HEK293 (cell line): ENCODE measurements at regions not wholly inside any gene's neighbourhood (a gene's known extent, or its start where the extent isn't known, plus 50 kb on each side); places are given as distances from the start of the nearest gene placed in this dataset.

Source experiments
- CTCF ChIA-PET: fragments of 350-600 bp; formaldehyde crosslinking; extraction: SDS; loops from one replicate; lab custom pipeline; 2021; ENCODE audit warnings: antibody characterized with exemption; lab: Yijun Ruan, JAX
- POLR2A ChIA-PET: fragments of 300-600 bp; formaldehyde crosslinking; extraction: SDS; loops from one replicate; lab custom pipeline; 2020; ENCODE audit warnings: antibody characterized with exemption, inconsistent platforms; lab: Yijun Ruan, JAX
- H3K27ac ChIP-seq: fragments of 200-500 bp; sonication (Bioruptor generic); 2 replicates; pipeline ENCODE4 v1.5.1; 2014; ENCODE audit warnings: low read depth, low read length, control low read depth, inconsistent platforms; ENCODE audit errors: extremely low read depth
- H3K36me3 ChIP-seq, 2 experiments: fragments of 200-500 bp in 1 of 2; sonication (Bioruptor generic) in 1 of 2; 1 replicate in 1 of 2; 2 replicates in 1 of 2; pipeline ENCODE4 v1.5.1; 2014 to 2017; ENCODE audit warnings: inconsistent platforms in 2 of 2, low read length in 2 of 2; ENCODE audit not compliant: control insufficient read depth in 2 of 2, insufficient read depth in 1 of 2
- H3K4me1 ChIP-seq: fragments of 200-500 bp; sonication (Bioruptor generic); 2 replicates; pipeline ENCODE4 v1.5.1; 2014; ENCODE audit warnings: mild to moderate bottlenecking, low read length, inconsistent platforms; ENCODE audit not compliant: control insufficient read depth, insufficient read depth
- H3K4me3 ChIP-seq: 2 replicates; pipeline ENCODE4 v1.5.1; 2011; ENCODE audit warnings: low read depth, mild to moderate bottlenecking, control low read depth, low read length, moderate library complexity
- H3K9me3 ChIP-seq: fragments of 200-500 bp; sonication (Bioruptor generic); 2 replicates; pipeline ENCODE4 v1.5.1; 2014; ENCODE audit warnings: low read depth, low read length, inconsistent platforms; ENCODE audit not compliant: control insufficient read depth, insufficient read depth
- RBAK ChIP-seq: fragments of 450-650 bp; formaldehyde crosslinking; IDR thresholded peaks from 2 replicates; pipeline ENCODE4 v1.5.1; 2016; ENCODE audit warnings: missing biosample characterization, missing genetic modification characterization
- SCRT1 ChIP-seq: fragments of 450-650 bp; formaldehyde crosslinking; IDR thresholded peaks from 2 replicates; pipeline ENCODE4 v1.5.1; 2016; ENCODE audit warnings: missing biosample characterization, missing genetic modification characterization, borderline replicate concordance
- ZFP3 ChIP-seq: fragments of 450-650 bp; formaldehyde crosslinking; IDR thresholded peaks from 2 replicates; pipeline ENCODE4 v1.5.1; 2016; ENCODE audit warnings: low read depth, missing biosample characterization, missing genetic modification characterization
- ZNF133 ChIP-seq: fragments of 450-650 bp; formaldehyde crosslinking; IDR thresholded peaks from 2 replicates; pipeline ENCODE4 v1.5.1; 2016; ENCODE audit warnings: missing biosample characterization, missing genetic modification characterization
- ZNF184 ChIP-seq: fragments of 450-650 bp; IDR thresholded peaks from 2 replicates; pipeline ENCODE4 v1.5.1; 2018; ENCODE audit warnings: missing biosample characterization, mild to moderate bottlenecking, missing genetic modification characterization
- ZNF548 ChIP-seq: fragments of 450-650 bp; formaldehyde crosslinking; IDR thresholded peaks from 2 replicates; pipeline ENCODE4 v1.5.1; 2016; ENCODE audit warnings: missing biosample characterization, missing genetic modification characterization
- ZNF747 ChIP-seq: fragments of 450-650 bp; formaldehyde crosslinking; IDR thresholded peaks from 2 replicates; pipeline ENCODE4 v1.5.1; 2016; ENCODE audit warnings: missing biosample characterization, missing genetic modification characterization
- ZNF791 ChIP-seq: fragments of 450-650 bp; formaldehyde crosslinking; IDR thresholded peaks from 2 replicates; pipeline ENCODE4 v1.5.1; 2016; ENCODE audit warnings: missing biosample characterization, missing genetic modification characterization
- TF ChIP-seq, protein P1 (sequence below): fragments of 450-650 bp; formaldehyde crosslinking; conservative IDR thresholded peaks from 2 replicates; pipeline ENCODE4 v1.5.1; 2016; ENCODE audit warnings: low read depth, missing biosample characterization, missing genetic modification characterization
- TF ChIP-seq, protein P2 (sequence below): fragments of 450-650 bp; formaldehyde crosslinking; IDR thresholded peaks from 2 replicates; pipeline ENCODE4 v1.5.1; 2017; ENCODE audit warnings: missing biosample characterization, missing genetic modification characterization
- TF ChIP-seq, protein P3 (sequence below): fragments of 450-650 bp; formaldehyde crosslinking; IDR thresholded peaks from 2 replicates; pipeline ENCODE4 v1.5.1; 2016; ENCODE audit warnings: missing biosample characterization, missing genetic modification characterization
- TF ChIP-seq, protein P4 (sequence below): fragments of 450-650 bp; formaldehyde crosslinking; IDR thresholded peaks from 2 replicates; pipeline ENCODE4 v1.5.1; 2017; ENCODE audit warnings: missing biosample characterization, missing genetic modification characterization
- TF ChIP-seq, protein P5 (sequence below): fragments of 450-650 bp; formaldehyde crosslinking; IDR thresholded peaks from 2 replicates; pipeline ENCODE4 v1.5.0; 2017; ENCODE audit warnings: missing biosample characterization, missing genetic modification characterization, borderline replicate concordance
- TF ChIP-seq, protein P6 (sequence below): fragments of 450-650 bp; formaldehyde crosslinking; IDR thresholded peaks from 2 replicates; pipeline ENCODE4 v1.5.1; 2016; ENCODE audit warnings: missing biosample characterization, missing genetic modification characterization

DNA sequence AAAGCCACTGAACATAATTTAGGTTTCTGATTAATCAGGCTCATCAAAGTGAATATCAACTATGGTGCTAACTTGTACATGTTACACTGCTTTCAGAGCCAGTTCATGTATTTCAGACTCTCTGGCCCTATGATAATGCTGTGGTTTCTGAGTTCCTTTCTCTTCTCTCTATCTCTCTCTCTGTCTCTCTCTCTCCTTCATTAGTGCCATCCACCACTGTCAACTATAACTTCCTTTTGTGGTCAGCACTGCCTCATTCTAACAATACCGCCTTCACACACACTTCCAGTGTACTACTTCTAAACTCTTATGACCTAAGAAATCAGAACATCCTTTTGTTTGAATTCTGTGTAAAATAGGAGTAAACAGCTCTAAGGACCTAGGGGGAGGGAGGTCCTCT is 907.1 kb downstream of the RPA4 start (continued):
- TF ChIP-seq, protein P1, sequence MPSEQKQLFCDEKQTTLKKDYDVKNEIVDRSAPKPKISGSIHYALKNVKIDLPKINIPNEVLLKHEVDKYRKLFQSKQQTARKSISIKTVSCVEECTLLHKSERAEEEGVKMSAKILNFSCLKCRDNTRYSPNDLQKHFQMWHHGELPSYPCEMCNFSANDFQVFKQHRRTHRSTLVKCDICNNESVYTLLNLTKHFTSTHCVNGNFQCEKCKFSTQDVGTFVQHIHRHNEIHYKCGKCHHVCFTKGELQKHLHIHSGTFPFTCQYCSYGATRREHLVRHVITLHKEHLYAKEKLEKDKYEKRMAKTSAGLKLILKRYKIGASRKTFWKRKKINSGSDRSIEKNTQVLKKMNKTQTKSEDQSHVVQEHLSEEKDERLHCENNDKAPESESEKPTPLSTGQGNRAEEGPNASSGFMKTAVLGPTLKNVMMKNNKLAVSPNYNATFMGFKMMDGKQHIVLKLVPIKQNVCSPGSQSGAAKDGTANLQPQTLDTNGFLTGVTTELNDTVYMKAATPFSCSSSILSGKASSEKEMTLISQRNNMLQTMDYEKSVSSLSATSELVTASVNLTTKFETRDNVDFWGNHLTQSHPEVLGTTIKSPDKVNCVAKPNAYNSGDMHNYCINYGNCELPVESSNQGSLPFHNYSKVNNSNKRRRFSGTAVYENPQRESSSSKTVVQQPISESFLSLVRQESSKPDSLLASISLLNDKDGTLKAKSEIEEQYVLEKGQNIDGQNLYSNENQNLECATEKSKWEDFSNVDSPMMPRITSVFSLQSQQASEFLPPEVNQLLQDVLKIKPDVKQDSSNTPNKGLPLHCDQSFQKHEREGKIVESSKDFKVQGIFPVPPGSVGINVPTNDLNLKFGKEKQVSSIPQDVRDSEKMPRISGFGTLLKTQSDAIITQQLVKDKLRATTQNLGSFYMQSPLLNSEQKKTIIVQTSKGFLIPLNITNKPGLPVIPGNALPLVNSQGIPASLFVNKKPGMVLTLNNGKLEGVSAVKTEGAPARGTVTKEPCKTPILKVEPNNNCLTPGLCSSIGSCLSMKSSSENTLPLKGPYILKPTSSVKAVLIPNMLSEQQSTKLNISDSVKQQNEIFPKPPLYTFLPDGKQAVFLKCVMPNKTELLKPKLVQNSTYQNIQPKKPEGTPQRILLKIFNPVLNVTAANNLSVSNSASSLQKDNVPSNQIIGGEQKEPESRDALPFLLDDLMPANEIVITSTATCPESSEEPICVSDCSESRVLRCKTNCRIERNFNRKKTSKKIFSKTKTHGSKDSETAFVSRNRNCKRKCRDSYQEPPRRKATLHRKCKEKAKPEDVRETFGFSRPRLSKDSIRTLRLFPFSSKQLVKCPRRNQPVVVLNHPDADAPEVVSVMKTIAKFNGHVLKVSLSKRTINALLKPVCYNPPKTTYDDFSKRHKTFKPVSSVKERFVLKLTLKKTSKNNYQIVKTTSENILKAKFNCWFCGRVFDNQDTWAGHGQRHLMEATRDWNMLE (tag by site-specific recombination) = no peak
- TF ChIP-seq ZNF747 (tag by site-specific recombination) (no peak), ZNF133 (tag by site-specific recombination) (no peak), ZNF791 (tag by site-specific recombination) (no peak), ZFP3 (no peak), SCRT1 (tag by site-specific recombination) (no peak)
- TF ChIP-seq, protein P2, sequence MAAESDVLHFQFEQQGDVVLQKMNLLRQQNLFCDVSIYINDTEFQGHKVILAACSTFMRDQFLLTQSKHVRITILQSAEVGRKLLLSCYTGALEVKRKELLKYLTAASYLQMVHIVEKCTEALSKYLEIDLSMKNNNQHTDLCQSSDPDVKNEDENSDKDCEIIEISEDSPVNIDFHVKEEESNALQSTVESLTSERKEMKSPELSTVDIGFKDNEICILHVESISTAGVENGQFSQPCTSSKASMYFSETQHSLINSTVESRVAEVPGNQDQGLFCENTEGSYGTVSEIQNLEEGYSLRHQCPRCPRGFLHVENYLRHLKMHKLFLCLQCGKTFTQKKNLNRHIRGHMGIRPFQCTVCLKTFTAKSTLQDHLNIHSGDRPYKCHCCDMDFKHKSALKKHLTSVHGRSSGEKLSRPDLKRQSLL (tag by site-specific recombination) = no peak
- TF ChIP-seq, protein P3, sequence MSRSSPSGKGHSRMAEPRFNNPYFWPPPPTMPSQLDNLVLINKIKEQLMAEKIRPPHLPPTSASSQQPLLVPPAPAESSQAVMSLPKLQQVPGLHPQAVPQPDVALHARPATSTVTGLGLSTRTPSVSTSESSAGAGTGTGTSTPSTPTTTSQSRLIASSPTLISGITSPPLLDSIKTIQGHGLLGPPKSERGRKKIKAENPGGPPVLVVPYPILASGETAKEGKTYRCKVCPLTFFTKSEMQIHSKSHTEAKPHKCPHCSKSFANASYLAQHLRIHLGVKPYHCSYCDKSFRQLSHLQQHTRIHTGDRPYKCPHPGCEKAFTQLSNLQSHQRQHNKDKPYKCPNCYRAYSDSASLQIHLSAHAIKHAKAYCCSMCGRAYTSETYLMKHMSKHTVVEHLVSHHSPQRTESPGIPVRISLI (tag by site-specific recombination) = no peak
- TF ChIP-seq, protein P4, sequence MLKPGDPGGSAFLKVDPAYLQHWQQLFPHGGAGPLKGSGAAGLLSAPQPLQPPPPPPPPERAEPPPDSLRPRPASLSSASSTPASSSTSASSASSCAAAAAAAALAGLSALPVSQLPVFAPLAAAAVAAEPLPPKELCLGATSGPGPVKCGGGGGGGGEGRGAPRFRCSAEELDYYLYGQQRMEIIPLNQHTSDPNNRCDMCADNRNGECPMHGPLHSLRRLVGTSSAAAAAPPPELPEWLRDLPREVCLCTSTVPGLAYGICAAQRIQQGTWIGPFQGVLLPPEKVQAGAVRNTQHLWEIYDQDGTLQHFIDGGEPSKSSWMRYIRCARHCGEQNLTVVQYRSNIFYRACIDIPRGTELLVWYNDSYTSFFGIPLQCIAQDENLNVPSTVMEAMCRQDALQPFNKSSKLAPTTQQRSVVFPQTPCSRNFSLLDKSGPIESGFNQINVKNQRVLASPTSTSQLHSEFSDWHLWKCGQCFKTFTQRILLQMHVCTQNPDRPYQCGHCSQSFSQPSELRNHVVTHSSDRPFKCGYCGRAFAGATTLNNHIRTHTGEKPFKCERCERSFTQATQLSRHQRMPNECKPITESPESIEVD (tag by site-specific recombination) = no peak

DNA sequence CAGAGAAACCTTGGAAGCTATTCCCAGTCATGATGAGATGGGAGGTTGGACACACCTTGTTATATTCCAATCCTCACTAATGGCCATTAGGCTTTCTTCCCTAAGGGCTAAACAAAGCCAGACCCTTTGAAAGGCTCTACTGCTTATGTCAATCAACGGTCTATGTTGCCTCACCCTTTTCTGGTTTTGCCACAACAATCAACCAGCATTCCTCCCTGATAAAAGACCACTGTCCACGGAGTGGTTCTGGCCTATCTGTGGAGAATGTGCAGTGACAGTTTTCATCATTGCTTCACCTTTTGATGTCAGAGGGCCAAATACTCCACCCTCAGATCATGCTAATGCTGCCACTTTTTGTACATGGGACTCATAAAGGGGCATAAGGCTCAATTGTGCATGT is 913.4 kb downstream of the RPA4 start:
- Histone ChIP-seq H3K9me3 (peaks cover 3% of the 10 kb centered on the region; the same call in 1 of the 2 replicates), H3K27ac (no peak overlapping the region), H3K4me1 (no peaks in the 10 kb centered on the region), H3K36me3 (no peaks in the 10 kb centered on the region), H3K4me3 (no peak overlapping the region)
- ChIA-PET CTCF (no interaction called here), POLR2A (no interaction called here)
- TF ChIP-seq, protein P5, sequence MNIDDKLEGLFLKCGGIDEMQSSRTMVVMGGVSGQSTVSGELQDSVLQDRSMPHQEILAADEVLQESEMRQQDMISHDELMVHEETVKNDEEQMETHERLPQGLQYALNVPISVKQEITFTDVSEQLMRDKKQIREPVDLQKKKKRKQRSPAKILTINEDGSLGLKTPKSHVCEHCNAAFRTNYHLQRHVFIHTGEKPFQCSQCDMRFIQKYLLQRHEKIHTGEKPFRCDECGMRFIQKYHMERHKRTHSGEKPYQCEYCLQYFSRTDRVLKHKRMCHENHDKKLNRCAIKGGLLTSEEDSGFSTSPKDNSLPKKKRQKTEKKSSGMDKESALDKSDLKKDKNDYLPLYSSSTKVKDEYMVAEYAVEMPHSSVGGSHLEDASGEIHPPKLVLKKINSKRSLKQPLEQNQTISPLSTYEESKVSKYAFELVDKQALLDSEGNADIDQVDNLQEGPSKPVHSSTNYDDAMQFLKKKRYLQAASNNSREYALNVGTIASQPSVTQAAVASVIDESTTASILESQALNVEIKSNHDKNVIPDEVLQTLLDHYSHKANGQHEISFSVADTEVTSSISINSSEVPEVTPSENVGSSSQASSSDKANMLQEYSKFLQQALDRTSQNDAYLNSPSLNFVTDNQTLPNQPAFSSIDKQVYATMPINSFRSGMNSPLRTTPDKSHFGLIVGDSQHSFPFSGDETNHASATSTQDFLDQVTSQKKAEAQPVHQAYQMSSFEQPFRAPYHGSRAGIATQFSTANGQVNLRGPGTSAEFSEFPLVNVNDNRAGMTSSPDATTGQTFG (tag by site-specific recombination) = no peak
- TF ChIP-seq, protein P6, sequence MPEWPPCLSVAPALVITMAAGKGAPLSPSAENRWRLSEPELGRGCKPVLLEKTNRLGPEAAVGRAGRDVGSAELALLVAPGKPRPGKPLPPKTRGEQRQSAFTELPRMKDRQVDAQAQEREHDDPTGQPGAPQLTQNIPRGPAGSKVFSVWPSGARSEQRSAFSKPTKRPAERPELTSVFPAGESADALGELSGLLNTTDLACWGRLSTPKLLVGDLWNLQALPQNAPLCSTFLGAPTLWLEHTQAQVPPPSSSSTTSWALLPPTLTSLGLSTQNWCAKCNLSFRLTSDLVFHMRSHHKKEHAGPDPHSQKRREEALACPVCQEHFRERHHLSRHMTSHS (tag by site-specific recombination) = no peak
- TF ChIP-seq ZNF548 (tag by site-specific recombination) (no peak), ZNF184 (tag by site-specific recombination) (no peak), RBAK (tag by site-specific recombination) (no peak)
